Endothelial cell of umbilical vein (primary cell): ENCODE measurements at regions not wholly inside any gene's neighbourhood (a gene's known extent, or its start where the extent isn't known, plus 50 kb on each side); places are given as distances from the start of the nearest gene placed in this dataset.

Experiments
- BruUV-seq: library from RNA; stranded (reverse); fragments of 400-500 nt; replicated peaks from 2 replicates; lab custom pipeline; 2021; lab: Mats Ljungman, UMichigan
- CTCF ChIA-PET: fragments of 300-600, 350-600 bp; sonication (Branson Sonifier 250); formaldehyde crosslinking; loops from one replicate; lab custom pipeline; 2021; ENCODE audit warnings: antibody characterized with exemption, inconsistent platforms; lab: Charles Lee
- POLR2A ChIA-PET: fragments of 300-600, 350-600 bp; sonication (Branson Sonifier 250); formaldehyde crosslinking; loops from one replicate; lab custom pipeline; 2021; ENCODE audit warnings: antibody characterized with exemption, inconsistent platforms; lab: Charles Lee
- DNase-seq: peaks from one replicate; pipeline ENCODE4 v3.0.0-alpha.2; 2011; ENCODE audit warnings: low read depth, low spot score
- FAIRE-seq: peaks from 2 replicates; lab custom pipeline; 2011; peaks lifted over from hg19 to GRCh38; lab: Jason Lieb, UNC
- H2AFZ ChIP-seq: 2 replicates; pipeline ENCODE4 v1.6.0; 2012; ENCODE audit warnings: low read depth, low read length, control low read depth, inconsistent platforms
- H3K27ac ChIP-seq: 2 replicates; pipeline ENCODE4 v1.5.1; 2011; ENCODE audit warnings: low read depth, mild to moderate bottlenecking, control low read depth, low read length, moderate library complexity; ENCODE audit not compliant: insufficient read depth
- H3K27me3 ChIP-seq, 2 experiments: 2 replicates each; pipeline versions ENCODE4 v1.6.0 to v1.6.1; 2011; ENCODE audit warnings: low read length in 2 of 2, mixed read lengths in 1 of 2; ENCODE audit not compliant: control insufficient read depth in 2 of 2, insufficient read depth in 2 of 2
- H3K36me3 ChIP-seq, 2 experiments: 2 replicates in 1 of 2; 3 replicates in 1 of 2; pipeline ENCODE4 v1.5.1; 2011; ENCODE audit warnings: low read length in 2 of 2, mild to moderate bottlenecking in 1 of 2, moderate library complexity in 1 of 2; ENCODE audit not compliant: control insufficient read depth in 2 of 2, insufficient read depth in 2 of 2; ENCODE audit errors: extremely low read depth in 1 of 2
- H3K4me1 ChIP-seq: 3 replicates; pipeline ENCODE4 v1.5.1; 2011; ENCODE audit warnings: mild to moderate bottlenecking, low read length; ENCODE audit not compliant: control insufficient read depth, insufficient read depth; ENCODE audit errors: extremely low read depth
- H3K4me2 ChIP-seq: 2 replicates; pipeline ENCODE4 v1.6.1; 2011; ENCODE audit warnings: low read length, control low read depth, mixed read lengths; ENCODE audit not compliant: insufficient read depth
- H3K4me3 ChIP-seq, 3 experiments: fragments of 200-600 bp in 1 of 3; sonication (generic), shearing (Covaris generic) in 1 of 3; replicated peaks in 1 of 3; 2 replicates each; pipeline ENCODE4 v1.5.1; 2011 to 2016; ENCODE audit warnings: control low read depth in 3 of 3, low read length in 3 of 3, mild to moderate bottlenecking in 2 of 3, inconsistent platforms in 1 of 3, low read depth in 1 of 3, moderate library complexity in 1 of 3; ENCODE audit not compliant: insufficient read depth in 1 of 3
- H3K79me2 ChIP-seq: 2 replicates; pipeline ENCODE4 v1.6.0; 2012; ENCODE audit warnings: low read length, inconsistent platforms; ENCODE audit not compliant: control insufficient read depth, insufficient read depth
- H3K9ac ChIP-seq: replicated peaks from 2 replicates; pipeline ENCODE3; 2011; ENCODE audit warnings: low read length, control low read depth; ENCODE audit not compliant: insufficient read depth; ENCODE audit errors: extremely low read depth
- H3K9me1 ChIP-seq: replicated peaks from 3 replicates; pipeline ENCODE4 v1.6.0; 2011; ENCODE audit warnings: mild to moderate bottlenecking, low read length; ENCODE audit not compliant: control insufficient read depth, insufficient read depth; ENCODE audit errors: extremely low read depth
- H3K9me3 ChIP-seq: replicated peaks from 2 replicates; pipeline ENCODE4 v1.5.1; 2012; ENCODE audit warnings: low read length, inconsistent platforms; ENCODE audit not compliant: control insufficient read depth, insufficient read depth
- H4K20me1 ChIP-seq: replicated peaks from 2 replicates; pipeline ENCODE3; 2011; ENCODE audit warnings: mild to moderate bottlenecking, low read length; ENCODE audit not compliant: control insufficient read depth, insufficient read depth; ENCODE audit errors: extremely low read depth
- EZH2 ChIP-seq: IDR thresholded peaks from 2 replicates; pipeline ENCODE4 v1.6.1; 2012; ENCODE audit warnings: borderline replicate concordance, low read depth, mild to moderate bottlenecking, moderate library complexity, low read length, inconsistent platforms; ENCODE audit not compliant: severe bottlenecking
- FOS ChIP-seq: IDR thresholded peaks from 2 replicates; pipeline ENCODE4 v1.6.1; 2011; ENCODE audit warnings: mild to moderate bottlenecking, low read length, moderate library complexity, borderline replicate concordance; ENCODE audit not compliant: insufficient read depth
- GATA2 ChIP-seq: IDR thresholded peaks from 2 replicates; pipeline ENCODE4 v1.7.0; 2011; ENCODE audit warnings: low read depth, mild to moderate bottlenecking, moderate library complexity, mixed read lengths, low read length; ENCODE audit not compliant: insufficient read length, insufficient read depth
- JUN ChIP-seq: IDR thresholded peaks from 2 replicates; pipeline ENCODE4 v1.6.1; 2011; ENCODE audit warnings: borderline replicate concordance, low read depth; ENCODE audit not compliant: insufficient read length, insufficient read depth
- MYC ChIP-seq: IDR thresholded peaks from one replicate; pipeline ENCODE4 v1.6.1; 2011; ENCODE audit warnings: mild to moderate bottlenecking, low read depth, low read length
- POLR2A ChIP-seq: IDR thresholded peaks from 2 replicates; pipeline ENCODE4 v1.6.1; 2012; ENCODE audit warnings: low read depth, mild to moderate bottlenecking, control low read depth, low read length
- POLR2AphosphoS5 ChIP-seq: IDR thresholded peaks from 2 replicates; pipeline ENCODE4 v1.6.1; 2012; ENCODE audit warnings: low read depth, mild to moderate bottlenecking, control low read depth, low read length, moderate library complexity; ENCODE audit not compliant: insufficient read depth
- dilution Hi-C: fragments of 300-500 bp; cut with MboI; formaldehyde crosslinking; loops from one replicate; pipeline ENCODE4 v1.15.0; 2019; ENCODE audit warnings: low sequenced_read_pairs; ENCODE audit not compliant: extremely low pct_ligation_motif_present
- intact Hi-C: fragments of 100-400 bp; cut with micrococcal nuclease; formaldehyde crosslinking; loops from one replicate; pipeline ENCODE4 v1.10.0; 2022
- TF ChIP-seq, protein P1 (sequence below): IDR thresholded peaks from 2 replicates; pipeline ENCODE4 v1.6.1; 2011; ENCODE audit not compliant: insufficient read depth, insufficient read length
- TF ChIP-seq, protein P2 (sequence below), 2 donors: IDR thresholded peaks; 1 replicate in 1 of 2; 2 replicates in 1 of 2; pipeline ENCODE4 v1.5.1; 2011; ENCODE audit warnings: low read length in 2 of 2, mild to moderate bottlenecking in 2 of 2, moderate library complexity in 2 of 2, control low read depth in 1 of 2, inconsistent platforms in 1 of 2, low read depth in 1 of 2; ENCODE audit not compliant: insufficient read depth in 1 of 2; ENCODE audit errors: extremely low read depth in 1 of 2

DNA sequence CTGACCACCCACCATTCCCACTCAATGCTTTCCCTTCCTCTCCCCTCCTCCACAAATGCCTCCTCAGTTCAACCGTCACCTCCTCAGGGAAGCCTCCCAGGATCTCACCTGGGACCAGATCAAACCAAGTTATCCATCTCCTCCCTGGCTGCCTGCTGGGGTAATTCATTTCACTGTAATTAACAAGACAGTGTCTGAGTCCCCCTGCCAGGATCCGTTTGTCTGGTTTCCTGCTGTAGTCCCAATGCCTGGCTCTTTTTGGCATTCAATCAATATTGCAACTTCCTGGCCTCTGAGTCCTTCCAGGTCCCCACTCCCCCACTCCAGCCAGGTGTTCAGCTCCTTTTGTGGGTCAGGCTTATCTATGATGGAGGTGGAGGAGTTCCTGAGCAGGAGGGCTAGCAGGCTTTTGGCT is 687.7 kb downstream of the PTPRU start:
- CTCF ChIA-PET, result no interaction called here
- Histone ChIP-seq H3K27me3 (no peaks in the 10 kb centered on the region), H3K4me2 (no peak overlapping the region), H3K27ac (no peak overlapping the region), H3K79me2 (no peaks in the 10 kb centered on the region), H4K20me1 (no peaks in the 10 kb centered on the region), H3K9me1 (no peaks in the 10 kb centered on the region), H2AFZ (no peak overlapping the region), H3K4me3 (no peak overlapping the region), H3K9me3 (no peaks in the 10 kb centered on the region), H3K36me3 (no peaks in the 10 kb centered on the region), H3K9ac (no peak overlapping the region), H3K4me1 (no peaks in the 10 kb centered on the region)
- intact Hi-C loops (no loop called here), dilution Hi-C loops (no loop called here)
- TF ChIP-seq GATA2, result no peak
- TF ChIP-seq EZH2, result no peak
- no peak for TF ChIP-seq POLR2A
- TF ChIP-seq FOS, result no peak
- TF ChIP-seq, protein P1, sequence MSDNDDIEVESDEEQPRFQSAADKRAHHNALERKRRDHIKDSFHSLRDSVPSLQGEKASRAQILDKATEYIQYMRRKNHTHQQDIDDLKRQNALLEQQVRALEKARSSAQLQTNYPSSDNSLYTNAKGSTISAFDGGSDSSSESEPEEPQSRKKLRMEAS, result no peak
- TF ChIP-seq MYC, result no peak
- no peak for TF ChIP-seq JUN
- TF ChIP-seq, protein P2, sequence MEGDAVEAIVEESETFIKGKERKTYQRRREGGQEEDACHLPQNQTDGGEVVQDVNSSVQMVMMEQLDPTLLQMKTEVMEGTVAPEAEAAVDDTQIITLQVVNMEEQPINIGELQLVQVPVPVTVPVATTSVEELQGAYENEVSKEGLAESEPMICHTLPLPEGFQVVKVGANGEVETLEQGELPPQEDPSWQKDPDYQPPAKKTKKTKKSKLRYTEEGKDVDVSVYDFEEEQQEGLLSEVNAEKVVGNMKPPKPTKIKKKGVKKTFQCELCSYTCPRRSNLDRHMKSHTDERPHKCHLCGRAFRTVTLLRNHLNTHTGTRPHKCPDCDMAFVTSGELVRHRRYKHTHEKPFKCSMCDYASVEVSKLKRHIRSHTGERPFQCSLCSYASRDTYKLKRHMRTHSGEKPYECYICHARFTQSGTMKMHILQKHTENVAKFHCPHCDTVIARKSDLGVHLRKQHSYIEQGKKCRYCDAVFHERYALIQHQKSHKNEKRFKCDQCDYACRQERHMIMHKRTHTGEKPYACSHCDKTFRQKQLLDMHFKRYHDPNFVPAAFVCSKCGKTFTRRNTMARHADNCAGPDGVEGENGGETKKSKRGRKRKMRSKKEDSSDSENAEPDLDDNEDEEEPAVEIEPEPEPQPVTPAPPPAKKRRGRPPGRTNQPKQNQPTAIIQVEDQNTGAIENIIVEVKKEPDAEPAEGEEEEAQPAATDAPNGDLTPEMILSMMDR (IDR thresholded peaks at IDR 0.05; ENCODE audit: extremely low read depth in 1 of 2, insufficient read depth in 1 of 2, low read depth in 1 of 2, low read length in 2 of 2), result no peak
- TF ChIP-seq POLR2AphosphoS5, result no peak
- BruUV-seq, result no TSS peak
- POLR2A ChIA-PET, result no interaction called here
- DNase-seq (no peak), FAIRE-seq (no peak)
